OCI-LY1 (cell line): ENCODE measurements at regions not wholly inside any gene's neighbourhood (a gene's known extent, or its start where the extent isn't known, plus 50 kb on each side); places are given as distances from the start of the nearest gene placed in this dataset.

Source experiments
- H2AFZ ChIP-seq: fragments of 200-600 bp; sonication (generic), shearing (Covaris generic); 2 replicates; pipeline ENCODE4 v1.6.0; 2014; ENCODE audit warnings: antibody characterized with exemption, mild to moderate bottlenecking, low read length
- H3F3A ChIP-seq: fragments of 200-600 bp; sonication (generic), shearing (Covaris generic); 2 replicates; pipeline ENCODE4 v1.6.0; 2014; ENCODE audit warnings: mild to moderate bottlenecking, antibody characterized with exemption, low read length, moderate library complexity; ENCODE audit not compliant: insufficient read depth
- H3K27ac ChIP-seq: fragments of 200-600 bp; sonication (generic); 2 replicates; pipeline ENCODE4 v1.5.1; 2014; ENCODE audit warnings: low read length, mixed run types, mild to moderate bottlenecking, low read depth; ENCODE audit not compliant: poor library complexity, severe bottlenecking
- H3K27me3 ChIP-seq: fragments of 200-600 bp; sonication (generic); 2 replicates; pipeline ENCODE4 v1.6.0; 2014; ENCODE audit warnings: antibody characterized with exemption, mild to moderate bottlenecking, low read length, moderate library complexity; ENCODE audit not compliant: insufficient read depth
- H3K36me3 ChIP-seq: fragments of 200-600 bp; sonication (generic); 2 replicates; pipeline ENCODE4 v1.6.1; 2014; ENCODE audit warnings: mild to moderate bottlenecking, antibody characterized with exemption, low read length, moderate library complexity, mixed read lengths; ENCODE audit not compliant: insufficient read depth
- H3K4me1 ChIP-seq: fragments of 200-600 bp; sonication (generic); 2 replicates; pipeline ENCODE4 v1.5.1; 2014; ENCODE audit warnings: mild to moderate bottlenecking, low read length, moderate library complexity; ENCODE audit not compliant: insufficient read depth, severe bottlenecking
- H3K4me2 ChIP-seq: fragments of 200-600 bp; sonication (generic), shearing (Covaris generic); 2 replicates; pipeline ENCODE4 v1.6.1; 2014; ENCODE audit warnings: low read length
- H3K4me3 ChIP-seq: fragments of 200-600 bp; sonication (generic); 2 replicates; pipeline ENCODE4 v1.5.1; 2014; ENCODE audit warnings: low read length, low read depth, mild to moderate bottlenecking, mixed read lengths; ENCODE audit not compliant: poor library complexity, severe bottlenecking
- H3K79me2 ChIP-seq: fragments of 200-600 bp; shearing (Covaris generic); 2 replicates; pipeline ENCODE4 v1.6.1; 2016; ENCODE audit warnings: mixed run types, low read length, mixed read lengths; ENCODE audit not compliant: insufficient read depth
- H3K9ac ChIP-seq: fragments of 200-600 bp; sonication (generic), shearing (Covaris generic); 2 replicates; pipeline ENCODE4 v1.6.1; 2014; ENCODE audit warnings: mild to moderate bottlenecking, low read length, mixed read lengths
- H3K9me2 ChIP-seq: fragments of 200-600 bp; sonication (generic), shearing (Covaris generic); 2 replicates; pipeline ENCODE4 v1.6.1; 2014; ENCODE audit warnings: low read depth, mild to moderate bottlenecking, low read length, mixed read lengths
- H3K9me3 ChIP-seq: fragments of 200-600 bp; shearing (Covaris generic); 2 replicates; pipeline ENCODE4 v1.6.1; 2014; ENCODE audit warnings: low read length, mixed read lengths
- H4K20me1 ChIP-seq: fragments of 200-600 bp; sonication (generic), shearing (Covaris generic); 2 replicates; pipeline ENCODE4 v1.6.0; 2016; ENCODE audit warnings: mild to moderate bottlenecking, low read length; ENCODE audit not compliant: insufficient read depth
- CTCF ChIP-seq: fragments of 200-600 bp; sonication (generic), shearing (Covaris generic); IDR thresholded peaks from 2 replicates; pipeline ENCODE4 v1.5.1; 2017; ENCODE audit warnings: mild to moderate bottlenecking, antibody characterized with exemption, low read length, moderate library complexity, mixed read lengths
- EZH2 ChIP-seq: fragments of 200-600 bp; sonication (generic), shearing (Covaris generic); IDR thresholded peaks from 2 replicates; pipeline ENCODE4 v1.8.0; 2017; ENCODE audit warnings: borderline replicate concordance, mixed run types, mild to moderate bottlenecking, antibody characterized with exemption, low read length, moderate library complexity, mixed read lengths

GRCh38 chr6:163777716-163778115 is 363.2 kb downstream of the QKI start:
- Histone ChIP-seq H3K9ac (no peak overlapping the region), H3K4me2 (no peak overlapping the region), H3K4me3 (no peak overlapping the region), H4K20me1 (no peaks in the 10 kb centered on the region), H3K9me2 (no peaks in the 10 kb centered on the region), H3K4me1 (no peaks in the 10 kb centered on the region), H3K27ac (no peak overlapping the region), H3K9me3 (no peaks in the 10 kb centered on the region), H3F3A (no peaks in the 10 kb centered on the region), H3K27me3 (no peaks in the 10 kb centered on the region), H3K36me3 (no peaks in the 10 kb centered on the region), H2AFZ (no peak overlapping the region), H3K79me2 (no peaks in the 10 kb centered on the region)
- TF ChIP-seq CTCF (no peak), EZH2 (no peak)

GRCh38 chr6:163776906-163777686 is 362.6 kb downstream of the QKI start:
- no peaks in the 10 kb centered on the region for H3K4me1 ChIP-seq
- H3K9ac ChIP-seq, result no peak overlapping the region
- no peaks in the 10 kb centered on the region for H3K36me3 ChIP-seq
- H3K27ac ChIP-seq, result no peak overlapping the region
- H3K27me3 ChIP-seq, result no peaks in the 10 kb centered on the region
- H3K79me2 ChIP-seq, result no peaks in the 10 kb centered on the region
- no peak overlapping the region for H3K4me3 ChIP-seq
- H3K9me3 ChIP-seq, result no peaks in the 10 kb centered on the region
- no peak overlapping the region for H3K4me2 ChIP-seq
- TF ChIP-seq CTCF (no peak), EZH2 (no peak)
- H2AFZ ChIP-seq, result no peak overlapping the region
- H4K20me1 ChIP-seq, result no peaks in the 10 kb centered on the region
- H3K9me2 ChIP-seq, result no peaks in the 10 kb centered on the region
- no peaks in the 10 kb centered on the region for H3F3A ChIP-seq

- no peaks in the 10 kb centered on the region for H4K20me1 ChIP-seq
- H3F3A ChIP-seq, result no peaks in the 10 kb centered on the region
- no peaks in the 10 kb centered on the region for H3K36me3 ChIP-seq
- H3K9me3 ChIP-seq, result no peaks in the 10 kb centered on the region
- H3K4me1 ChIP-seq, result no peaks in the 10 kb centered on the region
- TF ChIP-seq CTCF, result no peak
- H3K9me2 ChIP-seq, result no peaks in the 10 kb centered on the region
- H3K9ac ChIP-seq, result no peak overlapping the region
- H3K4me3 ChIP-seq, result no peak overlapping the region
- no peak overlapping the region for H2AFZ ChIP-seq
- no peak overlapping the region for H3K4me2 ChIP-seq
- no peaks in the 10 kb centered on the region for H3K79me2 ChIP-seq
- H3K27me3 ChIP-seq, result no peaks in the 10 kb centered on the region
- H3K27ac ChIP-seq, result no peak overlapping the region
Measured at GRCh38 chr6:163776196-163776905, 361.8 kb downstream of the QKI start.
